ENCODE measurements at regions not wholly inside any gene's neighbourhood (a gene's known extent, or its start where the extent isn't known, plus 50 kb on each side); places are given as distances from the start of the nearest gene placed in this dataset.

DNA sequence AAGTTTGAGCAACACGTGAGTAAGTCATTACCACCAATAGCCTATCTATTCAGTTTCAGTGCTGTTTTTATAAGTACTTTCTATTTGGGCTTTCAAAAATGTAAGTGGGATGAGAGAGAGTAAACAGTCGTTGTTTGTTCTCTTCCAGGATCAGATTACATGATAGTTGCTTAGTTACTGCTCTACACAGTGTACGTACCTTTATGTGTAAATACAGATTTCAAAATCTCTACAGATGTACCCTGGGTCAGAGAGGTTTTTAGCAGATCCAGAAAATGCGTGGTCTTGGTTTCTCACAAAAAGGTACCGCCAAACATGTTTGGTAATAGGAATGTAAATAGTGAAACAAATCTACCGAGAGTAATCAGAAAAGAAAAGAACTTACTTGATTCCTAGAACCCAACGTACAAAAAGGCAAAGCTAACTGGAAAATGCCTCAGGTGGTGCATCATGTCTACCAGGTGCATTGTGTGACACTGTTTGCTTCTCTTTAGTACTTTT is 421.1 kb downstream of the BCKDHB start (continued):
- TF ChIP-seq, protein P1, sequence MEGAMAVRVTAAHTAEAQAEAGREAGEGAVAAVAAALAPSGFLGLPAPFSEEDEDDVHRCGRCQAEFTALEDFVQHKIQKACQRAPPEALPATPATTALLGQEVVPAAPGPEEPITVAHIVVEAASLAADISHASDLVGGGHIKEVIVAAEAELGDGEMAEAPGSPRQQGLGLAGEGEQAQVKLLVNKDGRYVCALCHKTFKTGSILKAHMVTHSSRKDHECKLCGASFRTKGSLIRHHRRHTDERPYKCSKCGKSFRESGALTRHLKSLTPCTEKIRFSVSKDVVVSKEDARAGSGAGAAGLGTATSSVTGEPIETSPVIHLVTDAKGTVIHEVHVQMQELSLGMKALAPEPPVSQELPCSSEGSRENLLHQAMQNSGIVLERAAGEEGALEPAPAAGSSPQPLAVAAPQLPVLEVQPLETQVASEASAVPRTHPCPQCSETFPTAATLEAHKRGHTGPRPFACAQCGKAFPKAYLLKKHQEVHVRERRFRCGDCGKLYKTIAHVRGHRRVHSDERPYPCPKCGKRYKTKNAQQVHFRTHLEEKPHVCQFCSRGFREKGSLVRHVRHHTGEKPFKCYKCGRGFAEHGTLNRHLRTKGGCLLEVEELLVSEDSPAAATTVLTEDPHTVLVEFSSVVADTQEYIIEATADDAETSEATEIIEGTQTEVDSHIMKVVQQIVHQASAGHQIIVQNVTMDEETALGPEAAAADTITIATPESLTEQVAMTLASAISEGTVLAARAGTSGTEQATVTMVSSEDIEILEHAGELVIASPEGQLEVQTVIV (IDR thresholded peaks at IDR 0.05; ENCODE audit: borderline replicate concordance, partially characterized antibody): no peak
- TF ChIP-seq GABPA (IDR thresholded peaks at IDR 0.05; ENCODE audit: low read depth) (no peak), NFYA (IDR thresholded peaks at IDR 0.05; ENCODE audit: borderline replicate concordance, low read depth, low read length) (no peak)

DNA sequence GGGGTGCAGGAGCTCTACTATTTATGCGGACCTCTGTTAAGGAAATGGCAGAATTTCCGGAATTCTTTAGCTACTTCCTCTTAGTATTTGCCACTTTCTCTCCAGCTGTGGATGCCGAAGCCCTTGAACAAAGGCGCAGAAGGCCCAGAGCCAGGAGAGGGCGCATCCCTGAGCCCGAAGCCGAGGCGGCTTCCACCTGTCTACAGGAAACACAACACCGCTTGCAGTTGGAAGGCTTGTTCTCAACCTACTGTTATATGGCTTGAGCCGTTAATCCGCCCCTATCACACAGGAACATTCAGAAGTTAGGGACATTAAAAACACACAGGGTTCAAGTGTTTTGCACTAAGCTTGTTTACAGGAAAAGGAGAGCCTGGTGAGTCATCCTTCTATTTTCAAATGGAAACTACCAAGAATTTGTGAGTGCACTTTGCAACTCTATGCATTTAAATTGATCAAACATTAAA is 417.1 kb downstream of the BCKDHB start:
- Histone ChIP-seq H3K79me2 (ENCODE audit: control insufficient read depth, insufficient read depth, low read length) (no peaks in the 10 kb centered on the region), H4K20me1 (ENCODE audit: control insufficient read depth, insufficient read depth) (no peaks in the 10 kb centered on the region), H3K27me3 (replicated peaks in 1 of 2; ENCODE audit: control insufficient read depth in 2 of 2, insufficient read depth in 2 of 2, low read length in 1 of 2) (no peaks in the 10 kb centered on the region), H3K9ac (ENCODE audit: control insufficient read depth, insufficient read depth, low read length) (no peak overlapping the region), H3K4me1 (ENCODE audit: control insufficient read depth, insufficient read depth, low read length) (no peaks in the 10 kb centered on the region), H3K9me3 (replicated peaks; ENCODE audit: control insufficient read depth, insufficient read depth, low read length) (no peaks in the 10 kb centered on the region), H3K4me3 (no peak overlapping the region), H3K27ac (ENCODE audit: control insufficient read depth, insufficient read depth) (no peak overlapping the region), H3K4me2 (ENCODE audit: control insufficient read depth, insufficient read depth) (no peak overlapping the region), H3K36me3 (ENCODE audit: control insufficient read depth in 2 of 2, insufficient read depth in 2 of 2, low read length in 1 of 2) (no peaks in the 10 kb centered on the region), H2AFZ (ENCODE audit: control insufficient read depth, low read depth, low read length) (no peak overlapping the region)
- WGBS (ENCODE audit: insufficient coverage, insufficient replicate concordance, low lambda C conversion rate, missing lambda C conversion rate): 58% methylated on average over 11 of the region's 11 CpGs
- no peak for TF ChIP-seq RAD51 (IDR thresholded peaks at IDR 0.05)
- no TSS peak for BruUV-seq (replicated peaks)
- ATAC-seq (no peak), FAIRE-seq (no peak), DNase-seq (ENCODE audit: low read depth, low spot score) (no peak)
- in situ Hi-C loops (cut with MboI): no loop called here
- CTCF ChIA-PET: interaction anchor here (0.7 kb wide), 1 partner anchor 1230 kb away, joined by 3 read pairs; no protein-coding TSS in a partner anchor
- intact Hi-C loops (cut with micrococcal nuclease; ENCODE audit: unreplicated experiment): no loop called here
- RAD21 ChIA-PET (ENCODE audit: unreplicated experiment): no interaction called here
- SMC1A ChIA-PET (ENCODE audit: uncharacterized antibody, unreplicated experiment): interaction anchor here (0.6 to 1.5 kb wide), 3 partner anchors 13 to 190 kb away, joined by 4 to 7 read pairs (median 4); no protein-coding TSS in a partner anchor
- POLR2A ChIA-PET: no interaction called here
